Esophagus squamous epithelium (tissue), 4 donors: ENCODE measurements at regions not wholly inside any gene's neighbourhood (a gene's known extent, or its start where the extent isn't known, plus 50 kb on each side); places are given as distances from the start of the nearest gene placed in this dataset.

Experiments
- POLR2A ChIP-seq, 4 donors: fragments of 450-650 bp; IDR thresholded peaks; one replicate each; pipeline ENCODE4 v1.6.1; 2017; ENCODE audit warnings: antibody characterized with exemption in 4 of 4, mild to moderate bottlenecking in 4 of 4, moderate library complexity in 3 of 4
- TF ChIP-seq, protein P1 (sequence below), 6 experiments: fragments of 450-650 bp in 4 of 6; fragments of 200-600 bp in 2 of 6; sonication (generic) in 2 of 6; IDR thresholded peaks; one replicate each; pipeline ENCODE4 v1.5.1; 2016 to 2019; ENCODE audit warnings: antibody characterized with exemption in 6 of 6, mild to moderate bottlenecking in 4 of 6, moderate library complexity in 4 of 6

DNA sequence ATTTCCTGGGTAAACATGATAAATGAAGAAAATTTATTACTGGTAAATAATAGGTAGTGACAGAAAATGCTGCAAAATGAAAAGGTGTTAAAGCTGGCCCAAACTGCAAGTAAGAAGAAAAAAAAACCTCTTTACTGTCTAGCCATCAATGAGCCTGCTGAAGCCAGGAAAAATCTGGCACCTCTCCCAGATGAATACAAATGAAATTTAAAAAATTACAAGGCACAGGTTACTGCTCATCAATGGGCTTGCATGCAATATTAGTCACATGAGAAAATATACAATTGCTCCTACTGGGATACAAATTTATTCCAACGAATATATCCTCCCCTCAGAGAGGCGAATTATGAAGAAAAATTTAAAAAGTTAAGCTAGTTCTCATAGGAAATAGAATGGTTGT is 1422.5 kb downstream of the KCNT2 start:
- TF ChIP-seq, protein P1, sequence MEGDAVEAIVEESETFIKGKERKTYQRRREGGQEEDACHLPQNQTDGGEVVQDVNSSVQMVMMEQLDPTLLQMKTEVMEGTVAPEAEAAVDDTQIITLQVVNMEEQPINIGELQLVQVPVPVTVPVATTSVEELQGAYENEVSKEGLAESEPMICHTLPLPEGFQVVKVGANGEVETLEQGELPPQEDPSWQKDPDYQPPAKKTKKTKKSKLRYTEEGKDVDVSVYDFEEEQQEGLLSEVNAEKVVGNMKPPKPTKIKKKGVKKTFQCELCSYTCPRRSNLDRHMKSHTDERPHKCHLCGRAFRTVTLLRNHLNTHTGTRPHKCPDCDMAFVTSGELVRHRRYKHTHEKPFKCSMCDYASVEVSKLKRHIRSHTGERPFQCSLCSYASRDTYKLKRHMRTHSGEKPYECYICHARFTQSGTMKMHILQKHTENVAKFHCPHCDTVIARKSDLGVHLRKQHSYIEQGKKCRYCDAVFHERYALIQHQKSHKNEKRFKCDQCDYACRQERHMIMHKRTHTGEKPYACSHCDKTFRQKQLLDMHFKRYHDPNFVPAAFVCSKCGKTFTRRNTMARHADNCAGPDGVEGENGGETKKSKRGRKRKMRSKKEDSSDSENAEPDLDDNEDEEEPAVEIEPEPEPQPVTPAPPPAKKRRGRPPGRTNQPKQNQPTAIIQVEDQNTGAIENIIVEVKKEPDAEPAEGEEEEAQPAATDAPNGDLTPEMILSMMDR (IDR thresholded peaks at IDR 0.05) = no peak
- no peak for TF ChIP-seq POLR2A (IDR thresholded peaks at IDR 0.05)
